NCI-H524 (cell line): ENCODE measurements at regions not wholly inside any gene's neighbourhood (a gene's known extent, or its start where the extent isn't known, plus 50 kb on each side); places are given as distances from the start of the nearest gene placed in this dataset.
"Not testable (repeated sequence)": the region's sequence is repeated elsewhere in the genome, so short reads cannot be mapped to it uniquely, and the experiment has no call there.

Experiments used
- DNase-seq, 2 experiments: peaks; one replicate each; lab custom pipeline; 2025; lab: John Stamatoyannopoulos, UW

DNA sequence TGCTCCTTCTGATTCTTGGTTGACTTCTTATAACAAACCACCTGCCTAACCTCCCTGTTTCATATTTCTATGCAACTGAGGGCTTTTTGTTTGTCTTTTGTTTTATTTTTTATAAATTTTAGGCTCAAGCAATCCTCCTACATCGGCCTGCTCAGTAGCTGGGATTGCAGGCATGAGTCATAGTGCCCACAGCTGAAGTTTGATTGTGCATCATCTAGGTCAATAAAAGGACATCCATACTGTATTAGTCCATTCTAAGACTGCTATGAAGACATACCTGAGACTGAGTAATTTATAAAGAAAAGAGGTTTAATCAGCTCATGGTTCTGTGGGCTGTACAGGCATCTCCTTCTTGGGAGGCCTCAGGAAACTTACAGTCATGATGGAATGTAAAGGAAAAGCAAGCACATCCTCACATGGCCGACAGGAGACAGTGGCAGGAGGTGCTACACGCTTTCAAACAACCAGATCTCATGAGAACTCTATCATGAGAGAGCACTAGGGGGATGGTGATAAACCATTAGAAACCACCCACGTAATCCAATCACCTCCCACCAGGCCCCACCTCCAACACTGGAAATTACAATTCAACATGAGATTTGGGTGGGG, 285.0 kb downstream of the SIPA1L2 start:
- no peak for DNase-seq

DNA sequence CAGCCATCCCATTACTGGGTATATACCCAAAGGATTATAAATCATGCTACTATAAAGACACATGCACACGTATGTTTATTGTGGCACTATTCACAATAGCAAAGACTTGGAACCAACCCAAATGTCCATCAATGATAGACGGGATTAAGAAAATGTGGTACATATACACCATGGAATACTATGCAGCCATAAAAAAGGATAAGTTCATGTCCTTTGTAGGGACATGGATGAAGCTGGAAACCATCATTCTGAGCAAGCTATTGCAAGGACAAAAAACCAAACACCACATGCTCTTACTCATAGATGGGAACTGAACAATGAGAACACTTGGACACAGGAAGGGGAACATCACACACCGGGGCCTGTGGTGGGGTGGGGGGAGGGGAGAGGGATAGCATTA, 285.7 kb downstream of the SIPA1L2 start:
- not testable (repeated sequence) for DNase-seq

DNA sequence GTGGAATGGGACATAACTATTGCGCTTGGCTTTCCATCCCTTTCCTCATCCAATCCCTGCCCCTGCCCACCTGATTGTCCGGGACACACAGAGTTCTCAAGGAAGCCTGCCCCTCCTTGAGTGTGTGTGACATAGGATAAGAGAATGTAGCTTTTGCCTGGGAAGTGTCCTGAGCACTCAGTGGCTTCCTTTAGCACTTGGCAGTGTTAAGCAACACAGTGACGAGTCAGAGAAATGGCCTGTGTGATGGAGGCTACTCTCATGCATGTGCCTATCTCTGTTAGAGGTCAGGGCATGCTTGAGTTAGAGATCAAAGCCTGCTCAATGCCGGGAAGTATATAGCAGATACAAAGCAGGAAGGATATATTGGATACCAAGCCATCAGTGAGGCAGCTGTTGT, 289.5 kb downstream of the SIPA1L2 start:
- DNase-seq, result no peak

DNA sequence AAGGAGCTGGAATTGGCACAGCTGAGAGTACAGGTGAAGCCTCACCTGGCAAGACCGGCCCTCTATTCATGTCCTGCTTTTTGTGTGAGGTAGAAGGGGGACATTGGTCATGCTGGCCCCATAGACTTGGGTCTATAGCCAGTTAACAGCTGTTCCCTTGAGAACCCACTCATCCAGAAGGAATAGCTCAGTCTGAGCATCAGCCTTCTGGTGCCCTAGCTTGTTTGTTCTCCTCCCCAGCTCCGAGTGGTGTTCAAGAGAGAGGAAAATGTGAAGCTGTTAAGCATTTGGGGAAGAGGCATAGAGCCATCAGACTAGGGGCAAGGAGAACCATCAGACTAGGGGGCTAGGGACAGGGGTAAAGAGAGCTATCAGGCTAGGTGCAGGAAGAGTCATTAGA, 290.9 kb downstream of the SIPA1L2 start:
- DNase-seq, result peak in 1 of 2 experiments; percentile 43

DNA sequence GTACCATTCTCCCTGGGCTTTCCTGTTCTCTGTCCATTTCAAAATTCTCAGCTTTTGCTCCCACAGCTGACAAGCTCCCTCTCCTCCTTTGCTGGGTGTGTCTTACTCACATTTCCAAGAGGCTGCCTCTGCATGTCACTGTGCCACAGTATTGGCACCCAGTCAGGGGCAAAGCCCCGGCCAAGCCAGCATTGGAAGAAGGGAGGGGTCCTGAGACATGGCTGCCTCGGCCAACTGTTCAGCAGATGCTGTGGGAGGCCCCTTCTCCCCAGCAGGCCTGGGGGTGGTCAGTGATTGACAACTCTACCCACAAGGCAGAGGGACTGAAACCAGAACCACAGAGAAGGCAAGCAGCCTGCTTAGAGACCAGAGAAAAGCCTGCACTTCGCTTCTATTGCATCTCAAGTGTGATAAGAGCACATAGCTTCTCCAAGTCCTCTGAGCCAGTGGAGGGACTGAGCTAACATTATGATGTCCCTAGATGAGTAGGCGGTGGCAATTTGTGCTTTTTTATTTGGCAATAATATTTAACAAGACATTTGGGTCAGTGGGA, 294.1 kb downstream of the SIPA1L2 start:
- DNase-seq, result peak; percentile 36 to 84

DNA sequence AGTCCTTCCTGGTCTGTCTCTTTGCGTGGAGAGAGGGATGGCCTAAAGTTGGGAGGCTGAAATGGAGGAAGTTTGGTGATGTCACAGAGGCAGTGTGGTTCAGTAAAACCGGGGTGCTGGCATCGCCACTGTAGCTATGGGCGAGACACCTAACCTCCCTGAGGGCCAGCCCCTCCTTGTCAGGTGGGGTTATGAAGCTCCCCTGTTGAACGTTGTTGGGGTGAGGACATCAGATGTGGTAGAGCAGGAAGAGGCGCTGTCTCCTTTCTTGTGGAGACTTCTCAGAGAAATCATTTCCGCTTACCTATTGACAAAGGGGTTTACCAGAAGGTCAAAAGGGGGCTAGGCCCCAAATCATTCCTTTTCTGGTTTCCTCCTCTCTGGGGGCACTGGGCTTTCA, 294.7 kb downstream of the SIPA1L2 start:
- peak in 1 of 2 experiments; percentile 2 for DNase-seq

DNA sequence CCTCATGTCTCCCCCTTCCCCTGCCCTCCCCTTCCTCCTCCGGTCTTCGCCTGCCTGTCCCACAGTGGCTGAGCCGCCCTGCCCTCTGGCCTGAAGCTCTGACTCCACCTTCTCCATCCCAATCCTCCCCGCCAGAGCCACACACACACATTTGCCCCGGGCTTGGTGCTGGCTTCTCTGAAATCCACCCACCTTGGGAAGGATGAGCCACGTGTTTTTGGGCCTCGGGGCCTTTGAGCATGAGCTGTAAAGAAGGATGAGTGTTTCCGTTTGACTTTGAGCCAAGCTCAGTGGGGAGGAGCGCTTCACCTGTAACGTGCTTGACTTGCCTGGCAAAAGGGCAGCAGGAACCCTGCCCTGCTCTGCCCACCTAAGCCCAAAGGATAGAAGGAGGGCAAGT, 295.1 kb downstream of the SIPA1L2 start:
- no peak for DNase-seq

DNA sequence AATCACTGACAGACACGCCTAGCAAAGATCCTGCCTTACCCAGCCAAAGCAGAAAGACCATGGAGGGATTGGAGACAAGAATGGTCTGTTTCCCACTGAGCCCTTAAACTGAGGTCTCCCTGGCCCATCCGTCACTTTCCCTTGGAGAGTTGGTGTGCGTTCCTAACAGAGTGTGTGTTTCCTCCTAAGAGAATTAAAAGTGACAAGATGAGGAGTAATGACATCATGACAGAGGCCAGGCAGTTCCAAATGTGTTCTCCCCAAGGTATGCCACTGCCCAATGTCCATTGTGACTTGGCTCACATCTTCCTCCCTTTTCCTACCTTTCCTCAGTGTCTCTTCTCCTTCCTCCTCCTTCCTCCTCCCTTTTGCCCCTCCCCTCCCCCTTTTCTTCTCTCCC, 295.7 kb downstream of the SIPA1L2 start:
- no peak for DNase-seq

DNA sequence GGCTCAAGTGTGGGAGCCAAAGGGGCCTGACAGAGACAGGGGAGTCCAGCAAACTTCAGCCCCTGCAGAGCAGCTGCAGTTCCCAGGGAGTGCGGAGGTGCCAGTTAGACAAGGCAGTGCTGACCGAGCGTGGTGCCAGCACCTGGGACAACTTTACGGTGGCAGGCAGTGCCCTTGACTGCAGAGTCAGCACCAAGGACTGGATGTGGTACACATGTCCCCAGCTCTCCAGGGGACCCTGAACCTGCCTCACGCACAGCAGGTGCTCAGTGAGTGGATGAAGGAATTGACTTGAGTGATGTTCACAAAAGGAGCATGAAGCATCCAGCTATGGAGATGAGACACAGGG, 296.5 kb downstream of the SIPA1L2 start:
- DNase-seq, result no peak

DNA sequence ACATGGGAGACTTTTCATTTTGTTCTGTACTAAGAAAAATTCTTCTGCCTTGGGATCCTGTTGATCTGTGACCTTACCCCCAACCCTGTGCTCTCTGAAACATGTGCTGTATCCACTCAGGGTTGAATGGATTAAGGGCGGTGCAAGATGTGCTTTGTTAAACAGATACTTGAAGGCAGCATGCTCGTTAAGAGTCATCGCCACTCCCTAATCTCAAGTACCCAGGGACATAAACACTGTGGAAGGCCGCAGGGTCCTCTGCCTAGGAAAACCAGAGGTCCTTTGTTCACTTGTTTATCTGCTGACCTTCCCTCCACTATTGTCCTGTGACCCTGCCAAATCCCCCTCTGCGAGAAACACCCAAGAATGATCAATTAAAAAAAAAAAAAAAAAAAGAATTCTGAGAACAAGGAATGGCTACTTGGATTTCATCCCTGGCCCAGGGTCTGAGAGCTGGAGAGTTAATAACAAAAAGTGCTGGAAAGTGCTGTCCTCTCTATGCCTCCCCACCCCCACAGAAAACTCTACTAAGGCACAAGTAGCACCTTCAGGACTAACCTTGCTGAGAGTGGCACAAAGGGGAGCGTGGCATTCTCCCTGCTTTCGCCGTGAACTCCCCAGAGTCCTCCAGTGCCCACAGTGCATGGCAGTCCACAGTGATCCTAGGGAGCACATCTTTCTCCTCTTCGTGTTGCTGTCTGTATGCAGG, 297.1 kb downstream of the SIPA1L2 start:
- DNase-seq, result peak in 1 of 2 experiments; percentile 10

DNA sequence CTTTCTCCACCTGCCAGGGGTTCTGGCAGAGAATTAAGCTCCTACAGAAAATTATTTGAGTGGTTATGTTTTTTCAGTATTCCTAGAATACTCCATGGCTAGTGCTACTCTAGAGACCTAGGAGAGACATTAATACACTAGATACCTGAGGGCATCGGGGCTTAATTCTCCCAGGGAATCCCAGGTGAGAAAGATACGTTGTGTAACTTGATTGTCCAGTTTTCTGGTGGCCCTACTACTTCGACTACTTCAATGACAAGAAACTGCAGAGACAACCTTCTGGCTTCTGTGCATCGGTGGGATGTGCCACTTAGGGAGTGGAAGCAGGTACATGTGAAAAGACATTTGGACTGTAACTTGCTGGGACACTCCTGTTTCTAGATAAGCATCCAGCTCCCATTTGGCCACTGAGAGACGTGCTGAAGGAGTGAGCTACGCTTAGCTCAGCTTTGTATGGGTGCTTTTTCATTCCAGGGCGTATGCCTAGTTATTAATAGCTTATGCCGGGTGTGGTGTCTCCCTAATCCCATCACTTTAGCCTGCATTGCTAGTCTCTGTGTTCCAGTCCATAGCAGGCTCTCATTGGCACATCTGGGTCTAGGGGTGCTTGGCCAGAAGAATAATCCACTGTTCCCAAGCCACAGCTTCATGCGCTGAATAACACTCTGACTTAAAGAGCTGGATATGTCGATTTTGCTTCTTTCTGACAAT, 300.7 kb downstream of the SIPA1L2 start:
- peak in 1 of 2 experiments; percentile 10 for DNase-seq

DNA sequence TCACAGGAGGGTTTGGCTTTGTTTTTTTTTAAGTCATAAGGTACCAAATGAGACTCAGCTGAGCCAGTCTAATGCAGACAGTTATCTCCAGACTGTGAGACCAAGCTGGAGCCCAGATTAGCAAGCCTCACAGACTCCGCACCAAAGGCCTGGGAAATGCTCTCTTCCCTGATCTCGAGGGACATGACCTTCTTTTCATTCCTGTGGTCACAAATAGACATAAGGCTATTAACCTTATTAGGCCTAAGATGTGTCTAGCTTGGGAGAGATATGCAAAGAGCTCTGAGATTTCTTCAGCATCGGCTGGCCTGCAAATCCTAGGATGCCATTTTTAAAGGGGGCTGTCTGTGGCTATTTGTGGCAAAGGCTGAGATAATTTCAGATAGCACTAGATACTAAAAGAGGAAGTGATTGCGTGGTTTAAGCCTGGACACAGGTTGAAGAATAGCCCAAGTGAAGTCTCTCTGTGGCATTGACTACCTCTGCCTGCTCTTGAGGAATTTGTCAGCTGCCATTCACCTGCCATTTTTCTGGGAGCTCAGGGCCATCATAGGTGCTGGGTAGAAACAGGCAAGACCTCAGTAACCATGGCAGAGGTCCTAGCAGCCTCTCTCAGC, 301.3 kb downstream of the SIPA1L2 start:
- no peak for DNase-seq

DNA sequence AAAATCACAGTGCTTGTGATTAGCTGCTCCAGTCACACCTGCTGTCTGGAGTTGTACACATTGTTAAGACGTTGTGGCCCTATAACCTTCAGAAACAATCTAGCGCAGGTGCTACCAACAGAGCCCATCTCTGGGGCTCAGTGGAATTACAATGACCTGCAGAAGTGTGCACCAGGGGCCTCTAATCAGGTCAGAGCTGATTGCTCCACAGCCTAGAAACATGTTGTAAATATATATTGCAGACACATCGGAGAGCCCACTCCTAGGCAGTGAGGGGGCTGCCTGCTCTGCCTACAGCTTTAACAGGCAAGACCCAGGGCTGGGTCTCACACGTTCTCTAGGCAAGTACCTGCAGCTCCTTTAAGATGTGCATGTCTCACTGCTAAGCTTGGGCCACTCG, 302.0 kb downstream of the SIPA1L2 start:
- no peak for DNase-seq

DNA sequence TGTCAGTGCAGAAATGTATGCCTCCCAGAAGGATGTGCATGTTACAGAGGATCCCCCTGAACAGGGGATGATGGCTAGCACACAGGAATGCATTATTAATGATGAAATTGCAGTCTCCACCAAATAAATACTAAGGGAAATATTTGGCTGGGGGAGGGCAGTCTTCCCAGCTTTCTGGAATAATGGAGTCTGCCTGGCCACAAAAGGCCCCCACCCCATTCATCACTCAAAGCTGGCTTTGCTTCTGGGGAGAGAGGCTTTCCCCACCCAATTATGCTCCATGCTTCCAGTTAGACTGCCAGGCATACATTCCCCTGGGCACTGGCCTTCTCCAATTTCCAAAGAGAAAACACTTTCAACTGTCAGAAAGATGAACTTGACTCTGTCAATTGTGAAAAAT, 302.7 kb downstream of the SIPA1L2 start:
- DNase-seq, result no peak

DNA sequence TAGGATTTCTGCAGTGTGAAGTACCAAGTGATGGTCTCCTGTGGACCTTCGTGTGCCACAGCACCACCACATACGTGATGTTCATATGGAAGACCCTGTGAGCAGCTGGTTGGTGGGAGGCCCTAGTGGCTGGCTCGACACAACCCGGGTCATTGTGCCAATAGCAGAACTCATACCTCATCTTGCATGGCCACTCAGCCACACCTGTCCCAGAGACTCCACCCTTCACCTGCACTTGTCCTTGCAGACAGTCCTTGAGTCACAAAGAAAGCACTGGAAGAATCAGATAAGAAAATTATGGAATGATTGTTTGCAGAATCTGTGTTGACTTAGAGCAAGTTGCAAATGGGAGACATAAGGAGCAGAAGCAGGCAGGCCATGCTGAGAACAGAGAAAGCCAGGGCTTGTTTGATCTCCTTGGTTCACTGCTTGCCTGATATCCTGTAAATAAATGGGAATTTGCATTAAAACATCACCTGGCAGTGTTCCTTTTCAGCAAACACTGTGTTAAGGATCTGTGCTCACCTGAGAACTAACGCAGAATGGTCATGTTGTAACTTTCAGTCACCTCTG, 307.7 kb downstream of the SIPA1L2 start:
- no peak for DNase-seq

DNA sequence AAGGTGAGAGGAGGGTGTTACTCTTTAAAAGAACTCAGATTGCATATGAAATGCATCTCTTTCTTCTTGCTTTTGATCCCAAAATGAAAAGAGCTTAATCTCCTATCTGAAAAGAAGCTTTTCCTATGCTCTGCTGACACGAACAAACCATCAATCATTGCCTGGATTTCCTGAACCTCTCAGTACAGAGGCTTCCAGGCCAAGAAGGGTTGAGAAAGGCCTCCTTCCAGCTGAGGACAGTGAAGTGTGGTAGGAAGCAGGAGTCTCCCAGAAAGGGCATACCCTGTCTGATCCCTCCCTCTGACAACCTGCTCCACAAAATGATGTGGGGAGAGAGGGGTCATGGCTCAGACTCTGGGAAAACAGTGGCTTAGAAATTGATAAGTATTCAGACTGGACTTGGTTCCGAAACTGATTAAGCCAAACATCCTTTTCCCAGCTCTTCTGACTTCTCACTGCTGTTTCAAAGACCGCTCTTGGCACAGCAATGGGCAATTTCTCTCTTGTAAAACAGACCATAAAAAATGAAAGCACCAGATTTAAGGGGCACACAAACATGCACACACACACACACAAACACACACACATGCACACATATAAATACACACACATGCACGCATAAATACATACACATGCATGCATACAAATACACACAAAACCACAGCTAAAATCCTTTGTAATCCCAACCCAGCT, 310.3 kb downstream of the SIPA1L2 start:
- no peak for DNase-seq

DNA sequence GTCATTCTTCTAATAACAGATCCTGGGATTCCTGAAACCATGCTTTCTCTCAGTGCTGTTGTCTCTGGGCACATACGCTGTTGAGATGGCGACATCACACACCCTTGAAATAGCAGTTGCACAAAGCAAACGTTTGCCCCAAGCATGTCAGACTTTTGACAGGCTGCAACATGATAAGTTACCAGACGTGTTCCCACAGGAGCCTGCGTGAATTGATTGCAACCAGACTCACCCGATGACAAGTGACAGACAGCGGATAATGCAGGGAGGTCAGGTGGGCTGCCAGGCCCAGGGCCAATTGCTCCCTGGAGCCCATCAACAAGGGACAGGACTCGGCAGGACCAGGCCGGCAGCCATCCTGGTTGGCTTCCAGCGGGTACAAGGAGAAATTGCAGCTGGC, 310.9 kb downstream of the SIPA1L2 start:
- no peak for DNase-seq

DNA sequence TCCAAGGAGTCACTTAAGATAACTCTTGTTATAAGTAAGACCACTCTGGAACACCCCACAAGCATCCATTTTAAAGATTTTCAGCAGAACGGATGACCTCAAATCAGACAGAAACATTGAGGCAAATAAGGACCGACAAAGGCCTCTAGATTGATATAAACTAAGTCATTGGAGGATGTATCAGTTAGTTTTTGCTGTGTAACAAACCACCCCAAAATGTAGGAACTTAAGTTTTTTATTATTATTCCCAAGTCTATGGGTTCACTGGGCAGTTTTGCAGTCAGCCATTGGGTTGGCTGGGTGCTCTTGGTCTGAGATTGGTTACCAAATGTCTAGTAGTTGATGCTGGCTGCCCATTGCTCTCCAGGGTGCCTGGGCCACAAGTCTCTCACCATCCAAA, 311.8 kb downstream of the SIPA1L2 start:
- DNase-seq, result no peak

DNA sequence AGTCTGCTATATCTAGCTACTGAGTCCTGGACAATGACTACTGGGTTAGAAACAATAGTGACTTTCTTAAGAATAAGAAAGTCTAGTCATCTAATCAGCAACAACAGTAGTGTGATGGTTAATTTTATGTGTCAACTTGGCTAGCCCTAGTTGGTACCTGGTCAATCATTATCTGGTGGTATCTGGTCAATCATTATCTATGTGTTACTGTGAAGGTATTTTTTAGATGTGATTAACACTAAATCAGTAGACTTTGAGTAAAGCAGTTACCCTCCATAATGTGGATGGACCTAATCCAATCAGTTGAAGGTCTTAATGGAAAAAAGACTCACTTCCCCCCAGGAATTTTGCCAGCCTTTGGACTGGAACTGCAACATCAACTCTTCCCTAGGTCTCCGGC, 312.6 kb downstream of the SIPA1L2 start:
- DNase-seq, result no peak

DNA sequence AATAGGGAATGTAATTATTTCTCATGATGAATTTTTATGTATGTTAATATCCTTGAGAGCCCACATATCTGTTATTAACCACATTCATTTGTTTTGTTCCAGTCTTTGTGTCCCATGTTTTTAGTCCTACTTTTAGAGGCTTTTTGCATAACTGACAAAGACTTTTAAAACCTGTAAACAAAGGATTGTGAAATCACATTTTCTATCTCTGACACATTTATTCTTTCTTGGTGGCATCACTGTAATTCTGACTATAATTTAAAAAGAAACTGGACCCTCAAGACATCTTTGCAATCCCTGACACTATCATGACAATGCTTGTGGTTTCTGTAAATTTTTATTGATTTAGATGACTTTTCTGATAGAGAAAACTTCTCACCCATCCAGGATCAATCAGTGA, 313.1 kb downstream of the SIPA1L2 start:
- DNase-seq, result no peak

DNA sequence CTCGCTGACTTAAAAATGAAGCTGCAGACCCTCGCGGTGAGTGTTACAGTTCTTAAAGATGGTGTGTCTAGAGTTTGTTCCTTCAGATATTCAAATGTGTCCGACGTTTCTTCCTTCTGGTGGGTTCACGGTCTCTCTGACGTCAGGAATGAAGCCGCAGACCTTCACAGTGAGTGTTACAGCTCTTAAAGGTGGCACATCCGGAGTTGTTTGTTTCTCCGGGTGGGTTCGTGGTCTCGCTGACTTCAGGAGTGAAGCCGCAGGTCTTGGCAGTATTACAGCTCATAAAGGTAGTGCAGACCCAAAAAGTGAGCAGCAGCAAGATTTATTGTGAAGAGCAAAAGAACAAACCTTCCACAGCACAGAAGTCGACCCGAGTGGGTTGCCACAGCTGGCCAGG, 316.1 kb downstream of the SIPA1L2 start:
- not testable (repeated sequence) for DNase-seq

DNA sequence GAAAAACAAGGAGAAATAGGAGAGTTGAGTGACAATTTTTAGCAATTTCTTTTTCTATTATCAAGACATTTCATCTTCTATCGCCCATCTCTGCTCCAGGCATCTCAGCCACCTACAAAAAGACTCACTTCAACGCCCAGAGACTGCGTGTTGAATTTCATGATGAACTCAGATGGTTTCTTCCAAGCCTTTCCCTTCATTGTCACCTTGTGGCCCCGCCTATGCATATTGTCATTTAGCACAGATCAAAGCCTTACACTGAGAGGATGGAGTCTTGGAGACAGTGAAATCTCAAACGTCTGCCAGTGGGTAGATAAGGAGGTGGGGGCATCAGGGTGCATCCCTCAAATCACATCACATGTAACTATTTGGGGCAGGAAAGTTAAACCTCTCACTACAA, 319.4 kb downstream of the SIPA1L2 start:
- DNase-seq, result no peak
